Parathyroid adenoma (tissue), 2 donors: ENCODE measurements at regions not wholly inside any gene's neighbourhood (a gene's known extent, or its start where the extent isn't known, plus 50 kb on each side); places are given as distances from the start of the nearest gene placed in this dataset.

ENCODE experiments used
- H2AFZ ChIP-seq: fragments of 300-600 bp; sonication (generic); one replicate; pipeline ENCODE4 v1.7.0; 2017; ENCODE audit warnings: antibody characterized with exemption, mild to moderate bottlenecking
- H3K27ac ChIP-seq: fragments of 300-600 bp; sonication (generic); one replicate; pipeline ENCODE4 v1.7.0; 2017
- H3K27me3 ChIP-seq: fragments of 300-600 bp; sonication (generic); one replicate; pipeline ENCODE4 v1.7.0; 2017; ENCODE audit warnings: low read length; ENCODE audit not compliant: control insufficient read depth, insufficient read depth
- H3K36me3 ChIP-seq: fragments of 300-600 bp; sonication (generic); one replicate; pipeline ENCODE4 v1.7.0; 2017; ENCODE audit warnings: low read length; ENCODE audit not compliant: control insufficient read depth, insufficient read depth
- H3K4me1 ChIP-seq: fragments of 300-600 bp; sonication (generic); one replicate; pipeline ENCODE4 v1.7.0; 2017; ENCODE audit warnings: control low read depth
- H3K4me2 ChIP-seq: fragments of 300-600 bp; sonication (generic); one replicate; pipeline ENCODE4 v1.7.0; 2017; ENCODE audit warnings: low read length
- H3K4me3 ChIP-seq: fragments of 300-600 bp; sonication (generic); one replicate; pipeline ENCODE4 v1.7.0; 2017; ENCODE audit warnings: low read depth, low read length
- H3K79me2 ChIP-seq: fragments of 300-600 bp; sonication (generic); one replicate; pipeline ENCODE4 v1.7.0; 2017; ENCODE audit warnings: control low read depth
- H3K9ac ChIP-seq: fragments of 300-600 bp; sonication (generic); one replicate; pipeline ENCODE4 v1.7.0; 2017; ENCODE audit warnings: mild to moderate bottlenecking
- H3K9me3 ChIP-seq: fragments of 300-600 bp; sonication (generic); one replicate; pipeline ENCODE4 v1.7.0; 2017; ENCODE audit warnings: low read length; ENCODE audit not compliant: control insufficient read depth
- TF ChIP-seq, protein P1 (sequence below): fragments of 300-600 bp; sonication (generic); IDR thresholded peaks from one replicate; pipeline ENCODE4 v1.7.0; 2017; ENCODE audit warnings: antibody characterized with exemption, mild to moderate bottlenecking
- donor health status: primary hyperparathyroidism.

DNA sequence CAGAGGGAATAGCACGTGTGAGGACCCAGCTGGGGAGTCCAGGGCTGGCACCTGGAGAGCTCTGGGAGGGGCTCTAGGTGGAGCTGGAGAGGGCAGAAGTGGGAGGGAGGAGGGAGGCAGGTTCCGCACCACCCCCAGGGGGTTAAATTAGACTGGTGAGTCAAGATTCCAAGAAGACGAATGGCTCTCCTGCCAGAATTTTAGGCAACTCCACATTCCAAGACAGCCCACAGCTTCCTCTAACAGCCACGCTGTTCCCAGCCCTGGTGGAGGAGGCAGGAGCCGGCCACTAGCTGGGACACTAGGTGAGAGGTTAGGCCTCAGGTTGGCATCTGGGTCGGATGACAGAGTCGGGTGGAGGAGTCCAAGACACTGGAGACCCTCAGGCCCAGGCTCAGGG lies 60.2 kb downstream of the TFAP2C start:
- TF ChIP-seq, protein P1, sequence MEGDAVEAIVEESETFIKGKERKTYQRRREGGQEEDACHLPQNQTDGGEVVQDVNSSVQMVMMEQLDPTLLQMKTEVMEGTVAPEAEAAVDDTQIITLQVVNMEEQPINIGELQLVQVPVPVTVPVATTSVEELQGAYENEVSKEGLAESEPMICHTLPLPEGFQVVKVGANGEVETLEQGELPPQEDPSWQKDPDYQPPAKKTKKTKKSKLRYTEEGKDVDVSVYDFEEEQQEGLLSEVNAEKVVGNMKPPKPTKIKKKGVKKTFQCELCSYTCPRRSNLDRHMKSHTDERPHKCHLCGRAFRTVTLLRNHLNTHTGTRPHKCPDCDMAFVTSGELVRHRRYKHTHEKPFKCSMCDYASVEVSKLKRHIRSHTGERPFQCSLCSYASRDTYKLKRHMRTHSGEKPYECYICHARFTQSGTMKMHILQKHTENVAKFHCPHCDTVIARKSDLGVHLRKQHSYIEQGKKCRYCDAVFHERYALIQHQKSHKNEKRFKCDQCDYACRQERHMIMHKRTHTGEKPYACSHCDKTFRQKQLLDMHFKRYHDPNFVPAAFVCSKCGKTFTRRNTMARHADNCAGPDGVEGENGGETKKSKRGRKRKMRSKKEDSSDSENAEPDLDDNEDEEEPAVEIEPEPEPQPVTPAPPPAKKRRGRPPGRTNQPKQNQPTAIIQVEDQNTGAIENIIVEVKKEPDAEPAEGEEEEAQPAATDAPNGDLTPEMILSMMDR = no peak
- no peaks in the 10 kb centered on the region for H3K9me3 ChIP-seq
- H2AFZ ChIP-seq = no peak overlapping the region
- H3K36me3 ChIP-seq = no peaks in the 10 kb centered on the region
- no peak overlapping the region for H3K4me2 ChIP-seq
- no peaks in the 10 kb centered on the region for H3K4me1 ChIP-seq
- no peaks in the 10 kb centered on the region for H3K27me3 ChIP-seq
- H3K4me3 ChIP-seq = no peak overlapping the region
- H3K9ac ChIP-seq = no peak overlapping the region
- no peaks in the 10 kb centered on the region for H3K79me2 ChIP-seq
- no peak overlapping the region for H3K27ac ChIP-seq

DNA sequence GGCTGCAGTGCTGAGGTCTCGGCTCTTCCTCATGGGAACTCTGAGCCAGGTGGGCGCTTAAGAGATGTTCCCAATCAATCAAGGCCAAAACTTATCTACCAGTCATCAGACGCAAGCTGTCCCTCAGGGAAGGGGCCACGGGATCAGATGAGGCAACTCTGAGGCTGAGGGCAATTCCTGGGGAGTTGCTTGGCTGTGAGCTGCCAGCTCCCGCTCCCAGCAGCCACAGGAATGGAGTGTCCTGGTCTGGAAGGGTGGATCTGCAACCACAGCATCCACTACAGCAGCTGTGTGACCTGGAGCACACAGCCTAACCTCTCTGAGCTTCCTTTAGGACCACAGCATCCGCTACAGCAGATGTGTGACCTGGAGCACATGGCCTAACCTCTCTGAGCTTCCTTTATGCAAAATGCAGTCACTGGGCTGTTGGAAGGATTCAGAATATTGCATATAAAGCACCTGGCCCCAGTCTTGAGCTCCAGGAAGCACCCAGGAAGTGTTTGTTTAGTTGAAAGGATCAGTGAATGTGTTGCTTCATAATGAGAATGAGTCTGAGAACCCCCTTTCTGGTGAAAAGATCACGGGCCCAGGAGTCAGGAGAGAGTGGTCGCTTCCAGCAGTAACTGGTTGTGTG lies 60.9 kb downstream of the TFAP2C start:
- Histone ChIP-seq H3K27ac (no peak overlapping the region), H2AFZ (no peak overlapping the region), H3K27me3 (no peaks in the 10 kb centered on the region), H3K4me1 (no peaks in the 10 kb centered on the region), H3K9ac (no peak overlapping the region), H3K36me3 (no peaks in the 10 kb centered on the region), H3K79me2 (no peaks in the 10 kb centered on the region), H3K4me2 (no peak overlapping the region), H3K4me3 (no peak overlapping the region), H3K9me3 (no peaks in the 10 kb centered on the region)
- TF ChIP-seq, protein P1 = no peak

DNA sequence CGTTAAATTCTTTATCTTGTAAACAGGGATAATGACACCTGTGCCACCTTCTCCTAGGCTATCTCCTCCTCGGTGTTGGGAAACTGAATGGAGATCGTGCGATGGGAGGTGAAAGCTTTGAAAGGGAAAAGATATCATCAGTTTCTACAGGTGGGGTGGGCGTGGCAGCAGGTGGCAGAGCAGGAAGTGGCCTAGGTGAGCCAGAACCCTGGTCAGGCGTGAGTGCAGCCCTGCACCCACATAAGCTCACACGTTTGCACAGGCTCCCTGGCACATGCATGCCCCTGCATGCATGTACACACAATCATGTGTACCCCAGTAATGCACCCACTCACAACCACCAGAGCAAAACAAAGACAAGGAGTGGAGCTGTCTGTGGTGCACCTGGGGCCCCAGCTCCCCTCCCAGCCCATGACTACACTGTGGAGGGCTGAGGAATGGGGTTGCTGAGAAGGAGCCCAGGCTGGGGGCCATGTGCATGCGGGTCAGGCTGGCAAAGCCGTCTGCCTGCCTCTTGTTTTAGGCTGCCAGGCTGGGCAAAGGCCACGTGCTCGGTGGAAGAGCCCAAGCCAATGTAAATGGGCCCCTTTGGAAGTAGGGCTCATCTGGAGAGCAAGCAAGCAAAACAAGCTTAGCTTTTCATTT lies 61.5 kb downstream of the TFAP2C start:
- H3K9ac ChIP-seq = no peak overlapping the region
- no peak overlapping the region for H3K4me2 ChIP-seq
- H3K4me1 ChIP-seq = no peaks in the 10 kb centered on the region
- H3K79me2 ChIP-seq = no peaks in the 10 kb centered on the region
- H2AFZ ChIP-seq = no peak overlapping the region
- no peaks in the 10 kb centered on the region for H3K27me3 ChIP-seq
- H3K4me3 ChIP-seq = no peak overlapping the region
- no peak overlapping the region for H3K27ac ChIP-seq
- no peaks in the 10 kb centered on the region for H3K36me3 ChIP-seq
- TF ChIP-seq, protein P1 = no peak
- no peaks in the 10 kb centered on the region for H3K9me3 ChIP-seq

DNA sequence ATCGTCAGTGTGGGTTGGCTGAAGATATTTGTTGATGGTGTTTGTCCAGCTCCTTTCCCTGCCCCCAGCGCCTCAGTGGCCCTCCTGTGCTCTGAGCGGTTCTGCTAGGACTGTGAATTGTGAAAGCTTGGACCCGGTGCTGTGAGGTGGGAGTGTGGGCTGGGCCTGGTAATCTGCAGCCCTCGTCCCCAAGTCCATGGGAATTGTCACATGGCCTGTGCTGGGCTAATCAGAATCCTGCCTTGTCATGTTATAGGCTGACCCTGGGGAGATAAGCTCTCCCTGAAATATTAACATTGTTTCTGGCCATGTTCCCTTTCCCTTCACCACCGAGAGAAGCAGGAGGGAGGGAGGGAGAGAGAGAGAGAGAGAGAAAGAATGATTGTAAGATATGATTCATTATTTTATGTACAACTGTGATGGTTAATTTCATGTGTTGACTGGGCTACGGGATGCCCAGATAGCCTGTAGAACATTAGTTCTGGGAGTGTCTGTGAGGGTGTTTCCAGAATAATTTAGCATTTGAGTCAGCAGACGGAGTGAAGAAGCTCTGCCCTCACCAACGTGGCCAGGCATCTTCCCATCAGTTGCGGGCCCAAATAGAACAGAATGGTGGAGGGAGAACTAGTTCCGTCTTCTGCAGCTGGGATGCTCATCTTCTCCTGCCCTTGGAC lies 62.4 kb downstream of the TFAP2C start:
- Histone ChIP-seq H3K27me3 (no peaks in the 10 kb centered on the region), H3K36me3 (no peaks in the 10 kb centered on the region), H2AFZ (no peak overlapping the region), H3K4me1 (no peaks in the 10 kb centered on the region), H3K79me2 (no peaks in the 10 kb centered on the region), H3K4me3 (no peak overlapping the region), H3K27ac (no peak overlapping the region), H3K9me3 (no peaks in the 10 kb centered on the region), H3K4me2 (no peak overlapping the region), H3K9ac (no peak overlapping the region)
- TF ChIP-seq, protein P1 = no peak
